ENCODE measurements at regions not wholly inside any gene's neighbourhood (a gene's known extent, or its start where the extent isn't known, plus 50 kb on each side); places are given as distances from the start of the nearest gene placed in this dataset.

DNA sequence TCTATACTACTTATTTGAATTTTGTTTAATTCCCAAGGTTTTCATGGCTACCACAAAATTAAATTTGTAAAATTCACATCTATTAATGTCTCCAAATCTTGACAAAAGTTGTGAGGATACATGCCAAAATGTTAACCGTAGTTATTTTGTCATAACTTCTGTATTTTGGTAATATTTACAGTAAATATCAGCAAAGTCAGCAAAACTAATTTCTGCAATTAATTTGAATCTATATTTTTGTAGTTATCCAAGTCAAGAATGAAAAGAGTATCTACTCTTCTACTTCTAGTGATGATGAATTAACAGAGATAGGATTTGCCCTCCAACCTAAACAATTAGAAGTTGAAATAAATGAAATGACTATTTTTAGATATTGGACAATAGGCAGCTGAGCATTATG lies 238.9 kb downstream of the CYP26B1 start:
- no peak overlapping the region for H3K9ac ChIP-seq (ENCODE audit: low read length)
- TF ChIP-seq, protein P1, sequence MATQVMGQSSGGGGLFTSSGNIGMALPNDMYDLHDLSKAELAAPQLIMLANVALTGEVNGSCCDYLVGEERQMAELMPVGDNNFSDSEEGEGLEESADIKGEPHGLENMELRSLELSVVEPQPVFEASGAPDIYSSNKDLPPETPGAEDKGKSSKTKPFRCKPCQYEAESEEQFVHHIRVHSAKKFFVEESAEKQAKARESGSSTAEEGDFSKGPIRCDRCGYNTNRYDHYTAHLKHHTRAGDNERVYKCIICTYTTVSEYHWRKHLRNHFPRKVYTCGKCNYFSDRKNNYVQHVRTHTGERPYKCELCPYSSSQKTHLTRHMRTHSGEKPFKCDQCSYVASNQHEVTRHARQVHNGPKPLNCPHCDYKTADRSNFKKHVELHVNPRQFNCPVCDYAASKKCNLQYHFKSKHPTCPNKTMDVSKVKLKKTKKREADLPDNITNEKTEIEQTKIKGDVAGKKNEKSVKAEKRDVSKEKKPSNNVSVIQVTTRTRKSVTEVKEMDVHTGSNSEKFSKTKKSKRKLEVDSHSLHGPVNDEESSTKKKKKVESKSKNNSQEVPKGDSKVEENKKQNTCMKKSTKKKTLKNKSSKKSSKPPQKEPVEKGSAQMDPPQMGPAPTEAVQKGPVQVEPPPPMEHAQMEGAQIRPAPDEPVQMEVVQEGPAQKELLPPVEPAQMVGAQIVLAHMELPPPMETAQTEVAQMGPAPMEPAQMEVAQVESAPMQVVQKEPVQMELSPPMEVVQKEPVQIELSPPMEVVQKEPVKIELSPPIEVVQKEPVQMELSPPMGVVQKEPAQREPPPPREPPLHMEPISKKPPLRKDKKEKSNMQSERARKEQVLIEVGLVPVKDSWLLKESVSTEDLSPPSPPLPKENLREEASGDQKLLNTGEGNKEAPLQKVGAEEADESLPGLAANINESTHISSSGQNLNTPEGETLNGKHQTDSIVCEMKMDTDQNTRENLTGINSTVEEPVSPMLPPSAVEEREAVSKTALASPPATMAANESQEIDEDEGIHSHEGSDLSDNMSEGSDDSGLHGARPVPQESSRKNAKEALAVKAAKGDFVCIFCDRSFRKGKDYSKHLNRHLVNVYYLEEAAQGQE (IDR thresholded peaks at IDR 0.05; ENCODE audit: borderline replicate concordance): no peak
- no peak for TF ChIP-seq TAF1 (IDR thresholded peaks at IDR 0.05; ENCODE audit: low read depth)
- no peak for TF ChIP-seq POLR2AphosphoS5 (IDR thresholded peaks at IDR 0.05)
- no peaks in the 10 kb centered on the region for H3F3A ChIP-seq (ENCODE audit: insufficient read depth, low read length, poor library complexity, severe bottlenecking)
- no peaks in the 10 kb centered on the region for H3K27me3 ChIP-seq (ENCODE audit: insufficient read depth, low read depth, low read length)
- H4K20me1 ChIP-seq (ENCODE audit: insufficient read depth): no peaks in the 10 kb centered on the region
- no peak overlapping the region for H2AFZ ChIP-seq (ENCODE audit: low read depth, low read length)
- H3K36me3 ChIP-seq (ENCODE audit: insufficient read depth, low read length): no peaks in the 10 kb centered on the region
- no peak overlapping the region for H3K4me3 ChIP-seq (ENCODE audit: low read length)
- no peaks in the 10 kb centered on the region for H3K79me2 ChIP-seq (replicated peaks; ENCODE audit: insufficient read depth, low read length)
- no peak overlapping the region for H3K4me2 ChIP-seq (ENCODE audit: low read length)
- no peaks in the 10 kb centered on the region for H3K9me2 ChIP-seq (ENCODE audit: insufficient read depth, low read length)
- H3K27ac ChIP-seq (ENCODE audit: low read length): no peak overlapping the region
- H3K9me3 ChIP-seq (ENCODE audit: low read length): no peaks in the 10 kb centered on the region

DNA sequence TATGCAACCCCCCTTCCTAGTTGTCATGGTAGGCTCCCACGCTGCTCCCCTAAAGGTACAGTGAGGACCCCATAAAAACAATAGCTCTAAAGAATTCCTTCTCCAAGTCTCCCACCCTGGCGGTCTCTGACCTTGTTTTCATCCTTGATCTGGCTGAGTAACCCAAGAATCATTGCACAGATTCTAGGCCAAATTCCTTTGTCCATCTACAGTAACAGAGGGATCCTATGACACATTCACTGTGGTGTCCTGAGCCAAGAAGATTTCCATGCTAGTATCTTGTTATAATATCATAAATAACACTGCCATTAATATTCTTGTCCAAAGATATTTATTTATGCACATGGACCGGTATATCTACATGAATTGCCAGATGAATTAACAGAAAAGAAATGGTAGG lies 240.2 kb downstream of the CYP26B1 start:
- TF ChIP-seq EP300 (conservative IDR thresholded peaks at IDR 0.05; ENCODE audit: poor library complexity, severe bottlenecking): no peak
- TF ChIP-seq RAD21 (conservative IDR thresholded peaks at IDR 0.05): no peak
- TF ChIP-seq EZH2 (IDR thresholded peaks at IDR 0.05; ENCODE audit: borderline replicate concordance, insufficient read depth, low read length, poor library complexity, severe bottlenecking): no peak
- TF ChIP-seq, protein P1 (IDR thresholded peaks at IDR 0.05; ENCODE audit: borderline replicate concordance): no peak
- TF ChIP-seq, protein P2, sequence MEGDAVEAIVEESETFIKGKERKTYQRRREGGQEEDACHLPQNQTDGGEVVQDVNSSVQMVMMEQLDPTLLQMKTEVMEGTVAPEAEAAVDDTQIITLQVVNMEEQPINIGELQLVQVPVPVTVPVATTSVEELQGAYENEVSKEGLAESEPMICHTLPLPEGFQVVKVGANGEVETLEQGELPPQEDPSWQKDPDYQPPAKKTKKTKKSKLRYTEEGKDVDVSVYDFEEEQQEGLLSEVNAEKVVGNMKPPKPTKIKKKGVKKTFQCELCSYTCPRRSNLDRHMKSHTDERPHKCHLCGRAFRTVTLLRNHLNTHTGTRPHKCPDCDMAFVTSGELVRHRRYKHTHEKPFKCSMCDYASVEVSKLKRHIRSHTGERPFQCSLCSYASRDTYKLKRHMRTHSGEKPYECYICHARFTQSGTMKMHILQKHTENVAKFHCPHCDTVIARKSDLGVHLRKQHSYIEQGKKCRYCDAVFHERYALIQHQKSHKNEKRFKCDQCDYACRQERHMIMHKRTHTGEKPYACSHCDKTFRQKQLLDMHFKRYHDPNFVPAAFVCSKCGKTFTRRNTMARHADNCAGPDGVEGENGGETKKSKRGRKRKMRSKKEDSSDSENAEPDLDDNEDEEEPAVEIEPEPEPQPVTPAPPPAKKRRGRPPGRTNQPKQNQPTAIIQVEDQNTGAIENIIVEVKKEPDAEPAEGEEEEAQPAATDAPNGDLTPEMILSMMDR (IDR thresholded peaks at IDR 0.05; ENCODE audit: poor library complexity, severe bottlenecking): no peak
- TF ChIP-seq TAF1 (IDR thresholded peaks at IDR 0.05; ENCODE audit: low read depth): no peak
- no peak for TF ChIP-seq MXI1 (conservative IDR thresholded peaks at IDR 0.05; ENCODE audit: poor library complexity, severe bottlenecking)
- TF ChIP-seq SMC3 (conservative IDR thresholded peaks at IDR 0.05; ENCODE audit: poor library complexity): no peak

More for the DNA sequence above, 240.2 kb downstream of the CYP26B1 start:
- Histone ChIP-seq H4K20me1 (ENCODE audit: insufficient read depth) (no peaks in the 10 kb centered on the region), H3K79me2 (replicated peaks; ENCODE audit: insufficient read depth, low read length) (no peaks in the 10 kb centered on the region), H3K9me2 (ENCODE audit: insufficient read depth, low read length) (no peaks in the 10 kb centered on the region), H3K4me3 (ENCODE audit: low read length) (no peak overlapping the region), H3K36me3 (ENCODE audit: insufficient read depth, low read length) (no peaks in the 10 kb centered on the region), H2AFZ (ENCODE audit: low read depth, low read length) (no peak overlapping the region), H3K27me3 (ENCODE audit: insufficient read depth, low read depth, low read length) (no peaks in the 10 kb centered on the region), H3K4me2 (ENCODE audit: low read length) (no peak overlapping the region), H3K9me3 (ENCODE audit: low read length) (no peaks in the 10 kb centered on the region), H3F3A (ENCODE audit: insufficient read depth, low read length, poor library complexity, severe bottlenecking) (no peaks in the 10 kb centered on the region), H3K27ac (ENCODE audit: low read length) (no peak overlapping the region), H3K9ac (ENCODE audit: low read length) (no peak overlapping the region)

All from neural cell (in vitro differentiated cells).